Coronary artery (tissue), 2 donors: ENCODE measurements at regions not wholly inside any gene's neighbourhood (a gene's known extent, or its start where the extent isn't known, plus 50 kb on each side); places are given as distances from the start of the nearest gene placed in this dataset.

ENCODE experiments used
- DNase-seq: peaks from one replicate; pipeline ENCODE4 v3.0.0-alpha.2; 2017; ENCODE audit warnings: low spot score
- H3K27ac ChIP-seq, 2 donors: fragments of 200-600 bp; sonication (generic); one replicate each; pipeline ENCODE4 v1.5.1; 2016 to 2019
- H3K4me3 ChIP-seq: fragments of 200-600 bp; sonication (generic); 2 replicates; pipeline ENCODE4 v1.5.1; 2016; ENCODE audit warnings: mild to moderate bottlenecking, moderate library complexity
- CTCF ChIP-seq: fragments of 200-600 bp; sonication (generic); IDR thresholded peaks from one replicate; pipeline ENCODE4 v1.5.1; 2019; ENCODE audit warnings: antibody characterized with exemption

- Histone ChIP-seq H3K27ac (no peak overlapping the region), H3K4me3 (no peak overlapping the region)
- no peak for TF ChIP-seq CTCF
- no peak for DNase-seq
Observed at GRCh38 chr1:59238993-59239392, 57.9 kb upstream of the FGGY start.

GRCh38 chr1:59241909-59242308, 55.0 kb upstream of the FGGY start:
- no peak overlapping the region for H3K4me3 ChIP-seq
- no peak overlapping the region for H3K27ac ChIP-seq
- DNase-seq, result no peak
- no peak for TF ChIP-seq CTCF

- Histone ChIP-seq H3K4me3 (no peak overlapping the region), H3K27ac (no peak overlapping the region)
- DNase-seq, result no peak
- TF ChIP-seq CTCF, result no peak
Observed at GRCh38 chr1:59242370-59242769, 54.5 kb upstream of the FGGY start.

- no peak overlapping the region for H3K4me3 ChIP-seq
- DNase-seq, result no peak
- TF ChIP-seq CTCF, result no peak
- no peak overlapping the region for H3K27ac ChIP-seq
Observed at GRCh38 chr1:59243550-59243949, 53.3 kb upstream of the FGGY start.

GRCh38 chr1:59243978-59244377, 52.9 kb upstream of the FGGY start:
- TF ChIP-seq CTCF, result no peak
- Histone ChIP-seq H3K4me3 (no peak overlapping the region), H3K27ac (no peak overlapping the region)
- DNase-seq, result no peak

GRCh38 chr1:59244891-59245290, 52.0 kb upstream of the FGGY start:
- no peak for TF ChIP-seq CTCF
- H3K4me3 ChIP-seq, result no peak overlapping the region
- no peak for DNase-seq
- no peak overlapping the region for H3K27ac ChIP-seq
